ENCODE measurements at regions not wholly inside any gene's neighbourhood (a gene's known extent, or its start where the extent isn't known, plus 50 kb on each side); places are given as distances from the start of the nearest gene placed in this dataset.

- Histone ChIP-seq H3K27me3 (no peaks in the 10 kb centered on the region), H3K9me3 (peaks cover 3% of the 10 kb centered on the region; the same call in 1 of the 2 replicates), H3K36me3 (no peaks in the 10 kb centered on the region), H3K4me1 (peaks cover 6% of the 10 kb centered on the region; the same call in 1 of the 2 replicates), H3K4me3 (ENCODE audit: low read depth, low read length) (no peak overlapping the region)
- DNase-seq: no peak
- TF ChIP-seq, protein P1, sequence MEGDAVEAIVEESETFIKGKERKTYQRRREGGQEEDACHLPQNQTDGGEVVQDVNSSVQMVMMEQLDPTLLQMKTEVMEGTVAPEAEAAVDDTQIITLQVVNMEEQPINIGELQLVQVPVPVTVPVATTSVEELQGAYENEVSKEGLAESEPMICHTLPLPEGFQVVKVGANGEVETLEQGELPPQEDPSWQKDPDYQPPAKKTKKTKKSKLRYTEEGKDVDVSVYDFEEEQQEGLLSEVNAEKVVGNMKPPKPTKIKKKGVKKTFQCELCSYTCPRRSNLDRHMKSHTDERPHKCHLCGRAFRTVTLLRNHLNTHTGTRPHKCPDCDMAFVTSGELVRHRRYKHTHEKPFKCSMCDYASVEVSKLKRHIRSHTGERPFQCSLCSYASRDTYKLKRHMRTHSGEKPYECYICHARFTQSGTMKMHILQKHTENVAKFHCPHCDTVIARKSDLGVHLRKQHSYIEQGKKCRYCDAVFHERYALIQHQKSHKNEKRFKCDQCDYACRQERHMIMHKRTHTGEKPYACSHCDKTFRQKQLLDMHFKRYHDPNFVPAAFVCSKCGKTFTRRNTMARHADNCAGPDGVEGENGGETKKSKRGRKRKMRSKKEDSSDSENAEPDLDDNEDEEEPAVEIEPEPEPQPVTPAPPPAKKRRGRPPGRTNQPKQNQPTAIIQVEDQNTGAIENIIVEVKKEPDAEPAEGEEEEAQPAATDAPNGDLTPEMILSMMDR (IDR thresholded peaks at IDR 0.05; ENCODE audit: low read depth, low read length): no peak
Observed at GRCh38 chr6:106870824-106871717, 103.5 kb downstream of the CD24 start.

DNA sequence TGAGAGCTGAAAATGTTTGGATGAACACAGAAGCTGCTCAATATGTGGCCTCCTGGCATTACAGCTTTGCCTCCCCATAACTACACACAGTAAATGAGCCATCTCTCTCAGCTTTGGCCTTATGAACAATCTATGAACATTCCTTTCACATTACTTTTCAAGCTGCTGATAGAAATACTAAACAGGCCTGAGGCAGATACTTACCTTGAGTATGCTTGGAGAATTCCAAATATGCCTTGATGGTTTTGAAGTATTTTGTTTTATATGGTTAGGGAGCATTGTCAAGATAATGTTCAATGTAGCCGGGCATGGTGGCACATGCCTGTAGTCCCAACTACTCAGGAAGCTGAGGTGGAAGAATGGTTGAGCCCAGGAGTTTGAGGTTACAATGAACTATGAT is 104.5 kb downstream of the CD24 start:
- TF ChIP-seq, protein P1 (IDR thresholded peaks at IDR 0.05; ENCODE audit: low read depth, low read length): no peak
- no peaks in the 10 kb centered on the region for H3K27me3 ChIP-seq
- DNase-seq: no peak
- peaks cover 6% of the 10 kb centered on the region; the same call in 1 of the 2 replicates for H3K4me1 ChIP-seq
- H3K36me3 ChIP-seq: no peaks in the 10 kb centered on the region
- H3K4me3 ChIP-seq (ENCODE audit: low read depth, low read length): no peak overlapping the region
- H3K9me3 ChIP-seq: no peaks in the 10 kb centered on the region

DNA sequence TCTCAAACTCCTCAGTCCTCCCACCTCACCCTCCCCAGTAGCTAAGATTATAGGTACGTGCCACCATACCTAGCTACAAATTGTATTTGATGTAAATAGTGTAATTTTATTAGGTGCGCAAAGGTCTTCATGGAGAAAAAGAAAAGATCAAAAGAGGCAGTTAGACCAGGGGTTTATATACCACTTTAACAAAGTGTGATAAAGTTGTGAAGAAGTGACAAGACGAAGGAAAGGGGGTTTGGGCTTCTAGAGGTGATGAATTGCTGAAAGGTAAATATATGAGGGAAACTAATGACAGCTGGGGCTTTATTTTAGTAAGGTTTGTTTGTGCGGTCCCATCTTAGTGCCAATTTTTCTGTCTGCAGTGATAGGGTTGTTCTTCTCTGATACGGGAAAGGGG is 105.3 kb downstream of the CD24 start:
- H3K36me3 ChIP-seq: no peaks in the 10 kb centered on the region
- H3K9me3 ChIP-seq: no peaks in the 10 kb centered on the region
- no peaks in the 10 kb centered on the region for H3K27me3 ChIP-seq
- no peak overlapping the region for H3K4me3 ChIP-seq (ENCODE audit: low read depth, low read length)
- DNase-seq: no peak
- TF ChIP-seq, protein P1 (IDR thresholded peaks at IDR 0.05; ENCODE audit: low read depth, low read length): no peak
- H3K4me1 ChIP-seq: peaks cover 6% of the 10 kb centered on the region; the same call in 1 of the 2 replicates

DNA sequence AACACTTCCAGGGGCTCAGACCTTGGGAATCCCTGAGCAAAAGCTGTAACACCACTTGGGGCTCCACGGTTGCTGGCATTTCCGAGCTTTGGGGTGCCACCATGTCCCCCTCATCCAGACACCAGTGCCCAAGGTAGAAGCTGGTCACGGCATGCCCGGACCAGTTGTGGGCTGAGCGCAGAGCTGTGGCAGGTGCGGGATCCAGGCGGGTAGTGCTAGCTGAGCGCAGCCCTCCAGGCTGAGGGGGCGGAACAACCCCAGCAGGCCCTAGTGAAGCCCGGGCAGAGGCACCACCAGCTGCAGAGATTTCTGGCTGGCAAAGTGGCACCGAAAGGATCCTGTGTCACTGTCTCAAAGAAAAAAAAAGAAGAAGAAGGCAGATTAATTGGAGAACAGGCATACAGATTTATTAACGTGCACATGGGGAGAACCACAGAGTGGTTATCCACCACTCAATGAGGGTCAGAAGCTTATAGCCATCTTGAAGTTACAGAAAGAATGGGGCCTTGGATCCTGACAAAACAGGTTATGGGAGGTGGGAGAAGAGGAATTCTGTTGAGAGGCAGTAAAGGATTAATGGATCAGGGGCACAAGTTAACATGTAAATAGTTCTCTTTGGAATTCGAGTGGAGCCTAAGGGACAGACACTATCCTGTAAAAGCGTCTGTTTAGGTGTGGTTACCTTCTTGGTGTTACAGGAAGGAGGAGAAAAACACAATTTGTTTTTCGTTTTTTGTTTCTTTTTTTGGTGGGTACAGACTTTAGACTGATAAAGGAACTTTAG is 107.5 kb downstream of the CD24 start:
- Histone ChIP-seq H3K9me3 (no peaks in the 10 kb centered on the region), H3K4me3 (ENCODE audit: low read depth, low read length) (no peak overlapping the region), H3K4me1 (peaks cover under 1% of the 10 kb centered on the region; the same call in 1 of the 2 replicates), H3K27me3 (no peaks in the 10 kb centered on the region), H3K36me3 (no peaks in the 10 kb centered on the region)
- DNase-seq: no peak
- TF ChIP-seq, protein P1 (IDR thresholded peaks at IDR 0.05; ENCODE audit: low read depth, low read length): no peak

DNA sequence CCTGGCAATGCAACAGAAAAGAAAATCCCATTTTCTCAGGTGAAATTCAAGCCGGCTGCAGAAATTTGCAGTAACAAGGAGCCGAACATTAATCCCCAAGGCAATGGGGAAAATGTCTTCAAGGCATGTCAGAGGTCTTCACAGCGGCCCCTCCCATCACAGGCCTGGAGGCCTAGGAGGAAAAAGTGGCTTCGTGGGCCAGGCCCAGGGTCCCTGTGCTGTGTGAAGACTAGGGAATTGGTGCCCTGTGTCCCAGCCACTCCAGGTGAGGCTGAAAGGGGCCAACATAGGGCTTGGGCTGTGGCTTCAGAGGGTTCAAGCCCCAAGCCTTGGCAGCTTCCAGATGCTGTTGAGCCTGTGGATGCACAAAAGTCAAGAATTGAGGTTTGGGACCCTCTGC is 111.7 kb downstream of the CD24 start:
- Histone ChIP-seq H3K9me3 (no peaks in the 10 kb centered on the region), H3K4me3 (ENCODE audit: low read depth, low read length) (no peak overlapping the region), H3K36me3 (no peaks in the 10 kb centered on the region), H3K27me3 (no peaks in the 10 kb centered on the region), H3K4me1 (no peaks in the 10 kb centered on the region)
- no peak for DNase-seq
- TF ChIP-seq, protein P1 (IDR thresholded peaks at IDR 0.05; ENCODE audit: low read depth, low read length): no peak

Data from BE2C (cell line).